CD4-positive, alpha-beta T cell (primary cell): ENCODE measurements at regions not wholly inside any gene's neighbourhood (a gene's known extent, or its start where the extent isn't known, plus 50 kb on each side); places are given as distances from the start of the nearest gene placed in this dataset.

Source experiments
- ATAC-seq: fragments of 200-7000 bp; cut with Tn5 transposase; one replicate; pipeline ENCODE4 v1.10.0; 2022; ENCODE audit warnings: mild to moderate bottlenecking; ENCODE audit not compliant: poor library complexity
- CTCF ChIA-PET: fragments of 350-600 bp; sonication (Branson Sonifier 250); formaldehyde crosslinking; loops from one replicate; lab custom pipeline; 2021; ENCODE audit warnings: antibody characterized with exemption, inconsistent platforms; lab: Charles Lee
- POLR2A ChIA-PET: fragments of 350-600 bp; sonication (Branson Sonifier 250); formaldehyde crosslinking; loops from one replicate; lab custom pipeline; 2021; ENCODE audit warnings: antibody characterized with exemption, inconsistent platforms; lab: Charles Lee
- DNase-seq, 14 experiments: peaks; one replicate each; pipeline ENCODE4 v3.0.0-alpha.2; 2013 to 2020; ENCODE audit warnings: mixed read lengths in 2 of 14
- H3K27ac ChIP-seq, 2 donors: one replicate each; pipeline versions ENCODE4 v1.5.1 to v1.7.0; 2013; ENCODE audit warnings: low read length in 2 of 2, low read depth in 1 of 2, mild to moderate bottlenecking in 1 of 2
- H3K27me3 ChIP-seq, 2 experiments: 1 replicate in 1 of 2; 2 replicates in 1 of 2; pipeline versions ENCODE4 v1.6.1 to v1.7.0; 2013; ENCODE audit warnings: low read length in 2 of 2, control low read depth in 1 of 2, mild to moderate bottlenecking in 1 of 2, moderate library complexity in 1 of 2; ENCODE audit not compliant: insufficient read depth in 2 of 2, control insufficient read depth in 1 of 2
- H3K36me3 ChIP-seq: one replicate; pipeline ENCODE4 v1.6.1; 2013; ENCODE audit warnings: low read length, control low read depth; ENCODE audit not compliant: insufficient read depth
- H3K4me1 ChIP-seq: one replicate; pipeline ENCODE4 v1.6.1; 2013; ENCODE audit warnings: low read length, control low read depth; ENCODE audit not compliant: insufficient read depth
- H3K4me3 ChIP-seq: one replicate; pipeline ENCODE4 v1.5.1; 2013; ENCODE audit warnings: mild to moderate bottlenecking, low read length, moderate library complexity
- H3K9me3 ChIP-seq, 2 experiments: 1 replicate in 1 of 2; 2 replicates in 1 of 2; pipeline versions ENCODE4 v1.6.1 to v1.7.0; 2013; ENCODE audit warnings: low read length in 2 of 2, mild to moderate bottlenecking in 2 of 2, control low read depth in 1 of 2, moderate library complexity in 1 of 2; ENCODE audit not compliant: control insufficient read depth in 1 of 2, insufficient read depth in 1 of 2
- H3K27ac Mint-ChIP-seq: one replicate; pipeline ENCODE4 v1.8.0; 2020; ENCODE audit warnings: mixed read lengths
- H3K27me3 Mint-ChIP-seq: one replicate; pipeline ENCODE4 v1.8.0; 2021; ENCODE audit warnings: mixed read lengths
- H3K36me3 Mint-ChIP-seq: one replicate; pipeline ENCODE4 v1.8.0; 2021; ENCODE audit warnings: low read depth, mixed read lengths
- H3K4me1 Mint-ChIP-seq: one replicate; pipeline ENCODE4 v1.8.0; 2021; ENCODE audit warnings: low read depth, mixed read lengths
- H3K4me3 Mint-ChIP-seq: one replicate; pipeline ENCODE4 v1.8.0; 2020; ENCODE audit warnings: mild to moderate bottlenecking, mixed read lengths
- H3K9me3 Mint-ChIP-seq: one replicate; pipeline ENCODE4 v1.8.0; 2020; ENCODE audit warnings: mixed read lengths
- CTCF ChIP-seq: fragments of 200-600 bp; IDR thresholded peaks from one replicate; pipeline ENCODE4 v1.8.0; 2022; ENCODE audit warnings: antibody characterized with exemption, mild to moderate bottlenecking
- intact Hi-C, 2 experiments: fragments of 100-400 bp; cut with DNase I in 1 of 2; cut with micrococcal nuclease in 1 of 2; formaldehyde crosslinking; loops; one replicate each; pipeline versions ENCODE4 v1.15.1 to v1.9.0; 2023 to 2025; cut with DNase I, micrococcal nuclease

- ChIA-PET POLR2A (no interaction called here), CTCF (no interaction called here)
- no peak overlapping the region for H3K27ac Mint-ChIP-seq
- no peaks in the 10 kb centered on the region for H3K27me3 Mint-ChIP-seq
- H3K36me3 ChIP-seq = no peaks in the 10 kb centered on the region
- no peak overlapping the region for H3K4me3 Mint-ChIP-seq
- H3K27ac ChIP-seq = no peak overlapping the region
- intact Hi-C loops = no loop called here
- H3K4me1 ChIP-seq = no peaks in the 10 kb centered on the region
- H3K36me3 Mint-ChIP-seq = no peaks in the 10 kb centered on the region
- no peaks in the 10 kb centered on the region for H3K9me3 Mint-ChIP-seq
- TF ChIP-seq CTCF = no peak
- H3K4me1 Mint-ChIP-seq = no peaks in the 10 kb centered on the region
- H3K4me3 ChIP-seq = no peak overlapping the region
- peaks cover 0 to 3% of the 10 kb centered on the region in 2 experiments for H3K27me3 ChIP-seq
- DNase-seq (no peak), ATAC-seq (no peak)
- H3K9me3 ChIP-seq = no peaks in the 10 kb centered on the region
Measured at GRCh38 chr7:432933-433332, 86.7 kb downstream of the PDGFA start.

GRCh38 chr7:433558-433957 is 86.1 kb downstream of the PDGFA start:
- no peaks in the 10 kb centered on the region for H3K4me1 ChIP-seq
- CTCF ChIA-PET = no interaction called here
- intact Hi-C loops = no loop called here

GRCh38 chr7:434891-435629 is 84.6 kb downstream of the PDGFA start:
- CTCF ChIA-PET = no interaction called here
- no peaks in the 10 kb centered on the region for H3K27me3 Mint-ChIP-seq
- ATAC-seq (no peak), DNase-seq (peak in 1 of 14 experiments; percentile 16)
- peaks cover 0 to 4% of the 10 kb centered on the region in 2 experiments for H3K9me3 ChIP-seq
- H3K4me3 Mint-ChIP-seq = peak overlapping the region; percentile 11
- H3K36me3 ChIP-seq = no peaks in the 10 kb centered on the region
- POLR2A ChIA-PET = no interaction called here
- H3K9me3 Mint-ChIP-seq = no peaks in the 10 kb centered on the region
- no peaks in the 10 kb centered on the region for H3K4me1 Mint-ChIP-seq
- H3K27me3 ChIP-seq = peaks cover 0 to 3% of the 10 kb centered on the region in 2 experiments
- intact Hi-C loops = no loop called here
- no peaks in the 10 kb centered on the region for H3K36me3 Mint-ChIP-seq
- H3K4me1 ChIP-seq = no peaks in the 10 kb centered on the region
- H3K27ac ChIP-seq = no peak overlapping the region
- no peak for TF ChIP-seq CTCF
- no peak overlapping the region for H3K27ac Mint-ChIP-seq
- peak overlapping the region; percentile 24 for H3K4me3 ChIP-seq

More at GRCh38 chr7:433558-433957, 86.1 kb downstream of the PDGFA start:
- no peak overlapping the region for H3K27ac Mint-ChIP-seq
- H3K36me3 Mint-ChIP-seq = no peaks in the 10 kb centered on the region
- ATAC-seq = no peak
- no peaks in the 10 kb centered on the region for H3K4me1 Mint-ChIP-seq
- H3K27me3 Mint-ChIP-seq = no peaks in the 10 kb centered on the region
- H3K9me3 Mint-ChIP-seq = no peaks in the 10 kb centered on the region
- no peak for TF ChIP-seq CTCF
- no peak overlapping the region for H3K27ac ChIP-seq
- H3K4me3 Mint-ChIP-seq = no peak overlapping the region
- no peak for DNase-seq
- no peak overlapping the region for H3K4me3 ChIP-seq
- POLR2A ChIA-PET = no interaction called here
- peaks cover 0 to 3% of the 10 kb centered on the region in 2 experiments for H3K27me3 ChIP-seq
- no peaks in the 10 kb centered on the region for H3K36me3 ChIP-seq
- no peaks in the 10 kb centered on the region for H3K9me3 ChIP-seq
